Activated CD8-positive, alpha-beta T cell treated with anti-CD3 and anti-CD28 coated beads for 36 hours (primary cell): ENCODE measurements at regions not wholly inside any gene's neighbourhood (a gene's known extent, or its start where the extent isn't known, plus 50 kb on each side); places are given as distances from the start of the nearest gene placed in this dataset.

Source experiments
- ATAC-seq: fragments of 200-7000 bp; cut with Tn5 transposase; one replicate; pipeline ENCODE4 v1.10.0; 2021; ENCODE audit warnings: mild to moderate bottlenecking, moderate library complexity
- CTCF ChIA-PET: fragments of 350-600 bp; sonication (Branson Sonifier 250); formaldehyde crosslinking; loops from one replicate; lab custom pipeline; 2021; ENCODE audit warnings: antibody characterized with exemption; lab: Charles Lee
- POLR2A ChIA-PET: fragments of 350-600 bp; sonication (Branson Sonifier 250); formaldehyde crosslinking; loops from one replicate; lab custom pipeline; 2021; ENCODE audit warnings: antibody characterized with exemption; lab: Charles Lee
- DNase-seq: peaks from one replicate; pipeline ENCODE4 v3.0.0-alpha.2; 2020
- H3K27ac Mint-ChIP-seq: one replicate; pipeline ENCODE4 v1.8.0; 2021; ENCODE audit warnings: mild to moderate bottlenecking, mixed read lengths
- H3K27me3 Mint-ChIP-seq: one replicate; pipeline ENCODE4 v1.8.0; 2021; ENCODE audit warnings: mixed read lengths
- H3K36me3 Mint-ChIP-seq: one replicate; pipeline ENCODE4 v1.8.0; 2021; ENCODE audit warnings: low read depth, mixed read lengths
- H3K4me1 Mint-ChIP-seq: one replicate; pipeline ENCODE4 v1.8.0; 2021; ENCODE audit warnings: low read depth, mixed read lengths
- H3K4me3 Mint-ChIP-seq: one replicate; pipeline ENCODE4 v1.8.0; 2021; ENCODE audit warnings: mild to moderate bottlenecking, moderate library complexity, mixed read lengths
- H3K9me3 Mint-ChIP-seq: one replicate; pipeline ENCODE4 v1.8.0; 2021; ENCODE audit warnings: mixed read lengths
- CTCF ChIP-seq: fragments of 200-600 bp; IDR thresholded peaks from one replicate; pipeline ENCODE4 v1.8.0; 2022; ENCODE audit warnings: antibody characterized with exemption, mild to moderate bottlenecking
- intact Hi-C: fragments of 100-400 bp; cut with micrococcal nuclease; formaldehyde crosslinking; loops from one replicate; pipeline ENCODE4 v1.10.0; 2022

DNA sequence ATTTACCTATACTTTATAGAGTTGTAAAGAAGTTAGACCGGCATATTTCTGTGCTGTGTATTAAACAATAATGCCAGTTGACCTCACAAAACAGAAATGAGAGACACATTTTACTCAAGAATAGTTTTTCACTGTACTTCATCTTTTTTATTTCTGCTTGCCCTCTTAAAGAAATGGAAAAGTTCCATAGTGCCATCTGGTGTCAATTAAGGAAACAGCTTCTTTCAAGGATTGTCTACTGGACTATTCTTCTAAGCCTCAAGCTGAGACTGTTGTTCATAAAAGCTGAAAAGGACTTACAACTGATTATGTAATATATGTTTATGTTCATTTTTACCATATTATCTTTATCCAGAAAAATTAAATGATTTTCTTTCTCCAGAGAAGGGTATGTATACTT, 1523.7 kb downstream of the ARAP2 start:
- Mint-ChIP-seq H3K4me3 (no peak overlapping the region), H3K27me3 (no peaks in the 10 kb centered on the region), H3K9me3 (no peaks in the 10 kb centered on the region), H3K4me1 (no peaks in the 10 kb centered on the region), H3K36me3 (no peaks in the 10 kb centered on the region), H3K27ac (no peak overlapping the region)
- no peak for DNase-seq
- TF ChIP-seq CTCF: no peak
- intact Hi-C loops: no loop called here
- no peak for ATAC-seq
- ChIA-PET POLR2A (interaction anchor here (0.6 kb wide), 1 partner anchor 746 kb away, joined by 3 read pairs; no protein-coding TSS in a partner anchor), CTCF (no interaction called here)

- ATAC-seq: no peak
- peaks cover 2% of the 10 kb centered on the region for H3K9me3 Mint-ChIP-seq
- no peak for DNase-seq
- CTCF ChIA-PET: no interaction called here
- H3K4me1 Mint-ChIP-seq: no peaks in the 10 kb centered on the region
- POLR2A ChIA-PET: no interaction called here
- H3K36me3 Mint-ChIP-seq: no peaks in the 10 kb centered on the region
- intact Hi-C loops: no loop called here
- no peak overlapping the region for H3K27ac Mint-ChIP-seq
- H3K27me3 Mint-ChIP-seq: no peaks in the 10 kb centered on the region
- H3K4me3 Mint-ChIP-seq: no peak overlapping the region
- TF ChIP-seq CTCF: no peak
Observed at GRCh38 chr4:34721835-34722234, 1522.5 kb downstream of the ARAP2 start.

GRCh38 chr4:34723605-34724004, 1520.7 kb downstream of the ARAP2 start:
- intact Hi-C loops: no loop called here
- POLR2A ChIA-PET: no interaction called here
- no peak for DNase-seq

GRCh38 chr4:34724491-34724890, 1519.8 kb downstream of the ARAP2 start:
- Mint-ChIP-seq H3K4me3 (no peak overlapping the region), H3K27ac (no peak overlapping the region), H3K9me3 (peaks cover 4% of the 10 kb centered on the region), H3K27me3 (no peaks in the 10 kb centered on the region), H3K4me1 (no peaks in the 10 kb centered on the region), H3K36me3 (no peaks in the 10 kb centered on the region)
- ATAC-seq (no peak), DNase-seq (no peak)
- POLR2A ChIA-PET: no interaction called here
- no peak for TF ChIP-seq CTCF
- CTCF ChIA-PET: no interaction called here
- intact Hi-C loops: no loop called here

More at GRCh38 chr4:34723605-34724004, 1520.7 kb downstream of the ARAP2 start:
- Mint-ChIP-seq H3K4me3 (no peak overlapping the region), H3K9me3 (peaks cover 3% of the 10 kb centered on the region), H3K27me3 (no peaks in the 10 kb centered on the region), H3K4me1 (no peaks in the 10 kb centered on the region), H3K27ac (no peak overlapping the region), H3K36me3 (no peaks in the 10 kb centered on the region)
- CTCF ChIA-PET: no interaction called here
- TF ChIP-seq CTCF: no peak
- ATAC-seq: no peak

GRCh38 chr4:34731070-34731469, 1513.2 kb downstream of the ARAP2 start:
- ChIA-PET CTCF (no interaction called here), POLR2A (no interaction called here)
- no peak overlapping the region for H3K4me3 Mint-ChIP-seq
- H3K36me3 Mint-ChIP-seq: no peaks in the 10 kb centered on the region
- no peak overlapping the region for H3K27ac Mint-ChIP-seq
- H3K9me3 Mint-ChIP-seq: peaks cover 11% of the 10 kb centered on the region
- intact Hi-C loops: no loop called here
- H3K27me3 Mint-ChIP-seq: no peaks in the 10 kb centered on the region
- no peaks in the 10 kb centered on the region for H3K4me1 Mint-ChIP-seq
- TF ChIP-seq CTCF: no peak
- DNase-seq (no peak), ATAC-seq (no peak)
